Ovary (tissue), 3 donors: ENCODE measurements at regions not wholly inside any gene's neighbourhood (a gene's known extent, or its start where the extent isn't known, plus 50 kb on each side); places are given as distances from the start of the nearest gene placed in this dataset.

Experiments used
- EP300 ChIP-seq: sonication (generic); formaldehyde crosslinking; IDR thresholded peaks from one replicate; pipeline ENCODE4 v1.6.1; 2017; ENCODE audit warnings: antibody characterized with exemption
- TF ChIP-seq, protein P1 (sequence below), 3 donors: fragments of 450-650 bp in 2 of 3; fragments of 200-600 bp in 1 of 3; IDR thresholded peaks; one replicate each; pipeline versions ENCODE4 v1.5.1 to v1.8.0; 2016 to 2022; ENCODE audit warnings: antibody characterized with exemption in 3 of 3, mild to moderate bottlenecking in 1 of 3
- donor health status: DM: no; HTN: no; CAD: no.

DNA sequence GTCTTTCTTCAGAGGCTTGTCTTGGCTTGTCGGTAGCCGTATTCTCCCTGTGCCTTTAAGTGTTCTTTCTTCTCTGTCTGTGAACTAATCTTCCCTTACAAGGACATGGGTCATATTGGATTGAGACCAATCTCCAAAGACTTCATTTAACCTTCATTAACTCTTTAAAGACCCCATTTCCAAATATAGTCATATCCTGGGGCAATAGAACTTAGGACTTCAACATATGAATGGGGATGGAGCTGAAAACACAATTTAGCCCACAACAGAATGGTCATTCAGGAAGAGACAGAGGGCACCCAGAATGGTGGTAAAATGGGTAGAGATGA is 82.1 kb upstream of the TANK start:
- TF ChIP-seq, protein P1, sequence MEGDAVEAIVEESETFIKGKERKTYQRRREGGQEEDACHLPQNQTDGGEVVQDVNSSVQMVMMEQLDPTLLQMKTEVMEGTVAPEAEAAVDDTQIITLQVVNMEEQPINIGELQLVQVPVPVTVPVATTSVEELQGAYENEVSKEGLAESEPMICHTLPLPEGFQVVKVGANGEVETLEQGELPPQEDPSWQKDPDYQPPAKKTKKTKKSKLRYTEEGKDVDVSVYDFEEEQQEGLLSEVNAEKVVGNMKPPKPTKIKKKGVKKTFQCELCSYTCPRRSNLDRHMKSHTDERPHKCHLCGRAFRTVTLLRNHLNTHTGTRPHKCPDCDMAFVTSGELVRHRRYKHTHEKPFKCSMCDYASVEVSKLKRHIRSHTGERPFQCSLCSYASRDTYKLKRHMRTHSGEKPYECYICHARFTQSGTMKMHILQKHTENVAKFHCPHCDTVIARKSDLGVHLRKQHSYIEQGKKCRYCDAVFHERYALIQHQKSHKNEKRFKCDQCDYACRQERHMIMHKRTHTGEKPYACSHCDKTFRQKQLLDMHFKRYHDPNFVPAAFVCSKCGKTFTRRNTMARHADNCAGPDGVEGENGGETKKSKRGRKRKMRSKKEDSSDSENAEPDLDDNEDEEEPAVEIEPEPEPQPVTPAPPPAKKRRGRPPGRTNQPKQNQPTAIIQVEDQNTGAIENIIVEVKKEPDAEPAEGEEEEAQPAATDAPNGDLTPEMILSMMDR (IDR thresholded peaks at IDR 0.05): no peak
- TF ChIP-seq EP300: no peak
